ENCODE measurements at regions not wholly inside any gene's neighbourhood (a gene's known extent, or its start where the extent isn't known, plus 50 kb on each side); places are given as distances from the start of the nearest gene placed in this dataset.

GRCh38 chr12:19053218-19053617 is 76.3 kb upstream of the PLEKHA5 start:
- no peak for DNase-seq (ENCODE audit: low spot score)
- Histone ChIP-seq H3K36me3 (no peaks in the 10 kb centered on the region), H3K27me3 (no peaks in the 10 kb centered on the region), H3K4me3 (no peak overlapping the region), H3K4me1 (no peaks in the 10 kb centered on the region), H3K27ac (no peak overlapping the region), H3K9me3 (no peaks in the 10 kb centered on the region)
- no peak for TF ChIP-seq CTCF (IDR thresholded peaks at IDR 0.05)

GRCh38 chr12:19054035-19054434 is 75.5 kb upstream of the PLEKHA5 start:
- Histone ChIP-seq H3K36me3 (no peaks in the 10 kb centered on the region), H3K9me3 (no peaks in the 10 kb centered on the region), H3K27ac (no peak overlapping the region), H3K4me3 (no peak overlapping the region), H3K4me1 (no peaks in the 10 kb centered on the region), H3K27me3 (no peaks in the 10 kb centered on the region)
- no peak for DNase-seq (ENCODE audit: low spot score)
- TF ChIP-seq CTCF (IDR thresholded peaks at IDR 0.05): no peak

GRCh38 chr12:19055589-19055988 is 73.9 kb upstream of the PLEKHA5 start:
- H3K9me3 ChIP-seq: no peaks in the 10 kb centered on the region
- no peak overlapping the region for H3K27ac ChIP-seq
- no peaks in the 10 kb centered on the region for H3K27me3 ChIP-seq
- no peak overlapping the region for H3K4me3 ChIP-seq
- H3K4me1 ChIP-seq: no peaks in the 10 kb centered on the region
- TF ChIP-seq CTCF (IDR thresholded peaks at IDR 0.05): no peak
- H3K36me3 ChIP-seq: no peaks in the 10 kb centered on the region
- DNase-seq (ENCODE audit: low spot score): no peak

GRCh38 chr12:19058235-19059021 is 71.1 kb upstream of the PLEKHA5 start:
- no peak overlapping the region for H3K27ac ChIP-seq
- no peaks in the 10 kb centered on the region for H3K9me3 ChIP-seq
- TF ChIP-seq CTCF (IDR thresholded peaks at IDR 0.05): no peak
- no peaks in the 10 kb centered on the region for H3K4me1 ChIP-seq
- no peaks in the 10 kb centered on the region for H3K36me3 ChIP-seq
- H3K4me3 ChIP-seq: peak overlapping the region in 1 of 2 donors; percentile 16
- no peaks in the 10 kb centered on the region for H3K27me3 ChIP-seq
- no peak for DNase-seq (ENCODE audit: low spot score)

GRCh38 chr12:19064713-19065112 is 64.8 kb upstream of the PLEKHA5 start:
- no peak overlapping the region for H3K4me3 ChIP-seq
- no peaks in the 10 kb centered on the region for H3K4me1 ChIP-seq
- no peaks in the 10 kb centered on the region for H3K36me3 ChIP-seq
- H3K27me3 ChIP-seq: no peaks in the 10 kb centered on the region
- DNase-seq (ENCODE audit: low spot score): no peak
- no peaks in the 10 kb centered on the region for H3K9me3 ChIP-seq
- TF ChIP-seq CTCF (IDR thresholded peaks at IDR 0.05): no peak
- H3K27ac ChIP-seq: no peak overlapping the region

GRCh38 chr12:19065223-19065622 is 64.3 kb upstream of the PLEKHA5 start:
- no peak overlapping the region for H3K27ac ChIP-seq
- no peaks in the 10 kb centered on the region for H3K9me3 ChIP-seq
- no peak overlapping the region for H3K4me3 ChIP-seq
- no peak for DNase-seq (ENCODE audit: low spot score)
- no peaks in the 10 kb centered on the region for H3K27me3 ChIP-seq
- no peak for TF ChIP-seq CTCF (IDR thresholded peaks at IDR 0.05)
- H3K36me3 ChIP-seq: no peaks in the 10 kb centered on the region
- H3K4me1 ChIP-seq: no peaks in the 10 kb centered on the region
